Left renal cortex interstitium (tissue), 4 donors: ENCODE measurements at regions not wholly inside any gene's neighbourhood (a gene's known extent, or its start where the extent isn't known, plus 50 kb on each side); places are given as distances from the start of the nearest gene placed in this dataset.

Experiments
- DNase-seq, 4 donors: peaks; one replicate each; pipeline ENCODE4 v3.0.0-alpha.2; 2013; ENCODE audit warnings: low read depth in 4 of 4, low spot score in 2 of 4, missing footprints in 1 of 4

DNA sequence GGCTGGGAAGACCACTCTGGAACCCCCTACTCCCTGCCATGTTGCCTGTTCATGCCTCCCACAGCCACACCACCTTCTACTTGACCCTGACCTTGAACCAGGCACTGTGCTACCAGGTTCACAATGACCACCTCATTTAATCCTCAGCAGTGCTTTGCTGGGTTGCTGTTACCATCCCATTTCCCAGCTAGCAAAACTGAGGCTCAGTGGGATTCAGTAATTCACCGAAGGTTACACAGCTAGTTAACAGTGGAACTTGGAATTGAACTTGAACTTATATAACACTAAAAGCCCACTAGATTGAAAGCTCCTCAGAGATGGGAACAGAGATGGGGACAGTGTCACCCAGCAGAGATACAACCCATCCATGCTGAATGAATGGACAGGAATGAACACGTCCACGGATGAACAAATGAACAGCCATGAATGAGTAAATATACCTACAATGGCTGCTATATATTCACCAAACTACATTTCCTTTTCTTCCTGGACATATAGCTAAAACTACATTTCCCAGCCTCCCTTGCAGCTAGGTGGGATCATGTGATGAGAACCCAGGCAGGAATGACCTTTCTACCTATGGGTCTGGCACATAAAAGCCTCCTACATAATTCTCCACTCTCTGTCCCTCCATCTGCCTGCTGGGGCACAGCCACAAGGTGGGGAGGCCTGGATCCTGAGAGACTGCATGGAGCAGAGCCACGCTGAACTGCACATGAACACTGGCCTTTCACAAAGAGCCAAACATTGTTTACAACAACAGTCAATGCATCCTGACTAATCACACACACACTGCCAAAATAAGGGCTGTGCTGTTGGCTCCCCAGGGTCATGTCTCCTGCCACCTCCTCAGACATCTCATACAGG is 94.8 kb downstream of the RMI2 start:
- no peak for DNase-seq

DNA sequence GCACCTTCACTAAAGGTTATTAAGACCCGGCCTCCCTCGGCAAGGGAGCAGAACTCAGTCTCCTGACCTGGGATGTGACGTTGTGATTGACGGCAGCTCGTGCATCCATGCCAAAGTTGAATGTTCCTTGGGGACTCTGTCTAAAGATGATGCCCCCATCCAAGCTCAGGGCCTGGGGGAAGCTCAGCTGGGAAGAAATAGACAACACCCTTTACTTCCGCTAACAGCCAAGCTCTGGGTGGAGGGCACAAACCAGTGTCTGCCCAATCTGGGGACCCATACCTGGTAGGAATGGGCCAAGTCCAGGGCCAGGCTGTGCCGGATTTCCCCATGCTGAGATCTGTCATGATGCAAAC is 95.4 kb downstream of the RMI2 start:
- DNase-seq: no peak

DNA sequence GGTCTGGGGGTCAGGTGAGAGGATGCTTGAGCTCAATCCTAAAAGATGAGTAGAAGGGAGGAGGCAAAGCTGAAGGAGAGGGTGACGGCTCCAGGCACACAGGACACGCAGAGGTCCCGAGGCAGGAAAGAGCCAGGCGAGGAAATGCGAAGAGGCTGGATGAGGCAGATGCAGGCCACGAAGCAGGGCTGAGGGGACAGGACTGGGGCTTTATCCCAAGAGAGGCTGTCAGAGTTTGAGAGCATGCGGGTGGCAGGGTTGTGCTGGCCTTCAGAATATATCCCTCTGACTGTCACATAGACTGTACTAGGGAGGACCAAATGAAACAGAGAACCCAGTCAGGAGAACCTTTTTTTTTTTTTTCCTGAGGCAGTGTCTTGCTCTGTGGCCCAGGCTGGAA is 100.2 kb downstream of the RMI2 start:
- DNase-seq: no peak

DNA sequence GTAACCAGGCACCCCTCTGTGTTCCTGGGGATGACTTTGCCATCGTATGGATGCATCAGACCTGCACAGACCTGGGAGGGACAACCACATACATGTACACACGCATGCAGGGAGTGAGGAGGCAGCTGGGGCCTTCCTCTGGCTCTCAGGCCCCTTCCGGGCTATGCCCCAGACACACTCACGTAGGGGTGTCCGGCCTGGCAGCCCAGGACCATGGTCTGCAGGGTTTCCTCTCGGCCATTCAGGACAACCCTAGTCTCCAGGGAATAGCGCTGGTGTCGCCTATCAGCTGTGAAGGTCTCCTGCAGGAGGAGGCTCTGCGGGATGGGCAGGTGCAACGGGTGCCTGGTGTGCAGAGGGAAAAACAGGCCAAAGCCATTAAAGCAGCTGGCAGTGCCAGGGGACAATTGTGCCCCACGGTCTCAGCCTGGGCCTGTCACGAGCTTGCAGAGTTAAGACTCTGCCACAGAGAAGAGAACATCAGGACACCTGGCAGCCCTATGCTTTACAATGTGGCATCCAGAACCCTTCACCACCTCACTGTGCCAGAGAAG is 101.4 kb downstream of the RMI2 start:
- DNase-seq: no peak

DNA sequence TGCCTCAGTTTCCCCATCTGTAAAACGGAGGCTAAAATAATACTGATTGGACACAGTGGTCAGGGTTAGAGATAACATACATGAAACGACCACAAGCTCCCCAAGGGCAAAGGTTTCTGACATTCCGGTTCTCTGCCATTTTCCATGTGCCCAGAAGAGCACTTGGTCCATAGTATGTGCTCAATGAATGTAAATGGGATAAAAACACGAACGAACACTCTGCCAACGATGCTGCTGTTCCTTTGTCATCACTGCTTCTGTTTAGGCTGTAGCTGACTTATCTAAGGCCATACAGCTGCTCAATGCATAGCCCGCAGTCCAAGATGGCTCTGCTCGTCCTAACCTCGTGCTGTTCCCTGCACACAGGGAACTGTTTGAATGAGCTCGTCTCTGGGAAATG is 102.0 kb downstream of the RMI2 start:
- no peak for DNase-seq

DNA sequence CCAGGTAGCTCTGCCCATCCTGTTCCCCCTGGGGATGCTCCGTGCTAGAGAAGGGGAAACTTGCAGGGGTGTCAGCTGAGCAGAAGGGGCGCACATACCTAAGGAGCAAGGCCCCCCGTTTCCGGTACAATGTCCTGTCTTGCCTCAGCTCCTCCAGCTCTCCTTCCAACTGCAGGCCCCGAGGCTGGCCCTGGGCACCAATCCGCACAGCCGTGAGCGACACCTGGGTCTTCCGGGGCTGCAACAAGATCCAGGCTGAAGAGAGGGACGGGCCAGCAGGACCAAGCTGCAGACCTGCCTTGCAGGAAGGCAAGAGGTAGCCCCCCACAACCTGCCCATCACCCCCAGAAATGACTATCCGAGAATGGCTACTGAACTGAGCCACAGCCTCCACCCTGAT is 102.6 kb downstream of the RMI2 start:
- DNase-seq: no peak

DNA sequence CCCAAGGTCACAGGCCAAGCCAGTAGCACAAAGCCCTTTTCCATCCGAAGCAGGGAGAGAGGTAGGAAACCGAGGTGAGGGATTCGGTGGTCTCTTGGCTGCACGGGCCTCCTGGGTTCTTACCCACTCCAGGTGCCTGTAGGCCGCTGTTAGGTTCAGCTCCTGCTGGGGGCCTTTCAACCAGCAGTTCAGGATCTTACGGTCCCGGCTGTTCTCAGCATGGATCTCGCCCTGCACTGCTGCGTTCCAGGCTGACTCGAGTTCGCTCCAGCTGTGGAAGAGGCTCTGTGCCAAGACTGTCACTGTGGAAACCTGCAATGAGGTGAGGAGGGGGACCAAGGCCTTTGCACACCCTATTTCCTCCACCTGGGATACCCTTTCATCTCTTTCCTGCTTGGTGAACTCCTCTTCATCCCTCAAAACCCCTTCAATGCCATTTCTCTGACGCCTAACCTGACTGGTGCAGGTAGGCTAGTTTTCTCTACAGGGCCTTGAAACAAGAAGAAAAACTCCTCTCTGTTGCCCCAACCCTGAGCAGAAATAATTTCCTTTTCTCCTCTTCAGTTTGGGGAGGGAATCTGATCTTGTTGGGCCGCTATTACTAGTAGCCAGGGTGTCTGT is 103.6 kb downstream of the RMI2 start:
- no peak for DNase-seq

DNA sequence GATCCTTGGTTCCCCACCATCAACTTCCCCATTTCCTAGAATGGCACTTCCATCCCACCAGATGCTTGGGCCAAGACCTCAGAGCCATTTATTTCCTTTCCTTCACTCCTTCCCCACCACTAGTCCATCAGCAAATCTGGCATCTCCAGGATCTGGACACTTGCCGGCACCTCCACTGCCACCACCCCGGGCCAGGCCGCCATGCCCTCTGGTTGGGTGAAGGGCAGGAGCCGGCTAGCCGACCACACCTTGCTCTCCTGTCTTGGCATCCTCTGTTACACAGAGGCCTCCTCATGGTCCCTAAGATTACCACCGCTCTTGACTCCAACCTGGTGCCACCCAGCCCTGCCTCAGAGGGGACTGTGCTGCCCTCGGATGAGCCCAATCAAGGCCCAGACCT is 104.5 kb downstream of the RMI2 start:
- DNase-seq: no peak

DNA sequence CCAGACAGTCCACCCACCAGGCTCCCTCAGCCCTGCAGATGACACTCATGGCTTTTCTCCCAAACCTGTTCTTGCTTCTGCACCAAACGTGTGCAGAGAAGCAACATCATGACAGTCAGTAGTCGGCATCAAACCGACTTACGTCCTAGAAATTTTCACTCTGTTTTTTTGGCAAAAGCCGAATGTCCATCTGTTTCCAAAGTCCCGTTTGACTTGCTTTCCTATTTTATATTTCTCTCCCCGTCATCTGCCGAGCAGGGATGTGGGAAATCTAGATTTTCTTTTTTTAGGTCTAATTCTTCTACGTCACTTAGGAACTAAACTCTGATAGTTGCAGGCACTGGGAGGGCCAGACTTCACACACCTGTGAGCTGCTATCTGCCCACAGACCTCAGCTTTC is 104.9 kb downstream of the RMI2 start:
- DNase-seq: no peak

DNA sequence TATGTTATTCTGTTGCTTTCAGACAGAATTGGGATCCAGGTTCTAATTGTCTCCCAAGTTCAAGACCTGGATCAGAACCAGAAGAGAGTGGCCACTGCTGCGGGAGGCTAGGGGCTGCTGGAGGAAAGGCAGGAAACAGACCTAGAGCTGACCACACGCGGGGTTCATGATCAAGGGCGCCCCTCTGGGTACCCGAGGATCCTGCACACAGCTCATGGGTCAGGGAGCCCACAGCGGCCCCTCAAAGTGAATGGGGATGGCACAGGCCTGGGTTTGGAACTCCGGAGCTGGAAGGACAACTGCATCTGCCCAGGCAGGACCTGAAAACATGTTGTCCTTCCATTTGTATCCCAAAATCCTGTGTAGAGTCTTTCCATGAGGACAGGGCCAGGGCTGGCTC is 107.0 kb downstream of the RMI2 start:
- DNase-seq: no peak

DNA sequence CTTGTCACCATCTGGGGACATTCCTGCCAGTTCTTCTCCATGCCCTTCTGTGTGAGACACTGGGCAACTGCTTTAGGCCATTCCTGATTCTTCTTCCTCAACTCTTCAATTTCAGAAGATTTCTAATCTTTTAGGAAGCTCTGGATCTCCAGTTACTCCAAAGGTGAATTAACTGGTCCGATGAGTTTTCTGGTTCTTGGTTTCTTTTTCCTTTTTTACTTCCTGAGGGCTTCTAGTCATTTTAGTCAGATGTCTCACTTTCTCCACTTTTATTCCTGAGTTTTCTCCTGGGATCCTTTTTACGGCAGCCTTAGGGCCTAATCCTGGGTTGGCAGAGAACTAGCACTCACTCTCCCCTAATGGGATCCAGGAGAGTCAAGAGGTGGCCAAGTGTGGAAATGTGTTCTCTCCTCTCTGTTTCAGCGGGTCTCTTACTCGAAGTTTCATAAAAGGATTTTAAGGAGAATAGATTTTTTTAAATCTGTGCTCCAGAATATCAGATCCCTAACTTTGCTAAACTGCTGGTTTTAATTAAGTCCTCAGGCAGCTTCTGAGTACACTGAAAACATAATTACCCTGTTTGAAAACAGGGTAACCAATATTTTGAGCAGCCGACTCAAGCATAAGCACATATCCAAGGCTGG is 107.6 kb downstream of the RMI2 start:
- no peak for DNase-seq

DNA sequence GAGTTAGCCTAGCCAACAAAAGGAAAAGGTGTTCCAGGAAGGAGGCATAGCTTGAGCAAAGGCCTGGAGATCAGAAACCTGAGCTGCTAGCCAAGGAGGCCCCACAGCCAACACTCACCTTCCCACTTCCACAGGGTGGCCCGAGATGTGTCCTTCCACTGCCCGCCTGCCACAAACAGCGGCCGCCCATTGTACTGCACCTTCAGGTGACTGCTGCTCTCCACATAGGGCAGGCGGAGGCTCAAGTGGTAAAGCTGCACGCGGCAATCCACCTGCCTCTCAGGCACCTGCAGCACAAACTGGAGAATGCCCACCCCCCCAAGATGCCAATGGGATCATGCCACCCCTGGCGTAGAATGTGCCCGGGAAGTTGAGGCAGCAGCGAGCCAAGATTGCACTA is 111.5 kb downstream of the RMI2 start:
- DNase-seq: no peak

DNA sequence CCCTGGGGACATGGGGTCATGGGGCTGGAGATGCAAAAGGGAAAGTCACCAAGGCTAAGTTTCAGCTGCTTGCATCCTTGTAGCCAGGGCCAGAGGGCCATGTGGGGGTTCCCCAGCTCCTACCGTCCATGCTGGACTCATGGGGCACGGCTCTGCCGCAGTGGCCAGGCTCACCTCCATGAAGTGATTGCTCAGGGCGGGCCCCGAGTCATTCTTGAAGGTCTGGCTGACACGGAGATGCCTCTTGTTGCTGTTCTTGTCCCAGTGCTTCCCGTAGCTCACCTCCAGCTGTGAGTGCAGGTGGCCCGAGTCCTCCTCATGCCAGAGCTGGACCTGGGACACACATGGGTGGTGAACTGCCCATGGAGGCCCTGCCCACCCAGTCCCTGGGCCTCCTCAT is 114.5 kb downstream of the RMI2 start:
- DNase-seq: no peak

DNA sequence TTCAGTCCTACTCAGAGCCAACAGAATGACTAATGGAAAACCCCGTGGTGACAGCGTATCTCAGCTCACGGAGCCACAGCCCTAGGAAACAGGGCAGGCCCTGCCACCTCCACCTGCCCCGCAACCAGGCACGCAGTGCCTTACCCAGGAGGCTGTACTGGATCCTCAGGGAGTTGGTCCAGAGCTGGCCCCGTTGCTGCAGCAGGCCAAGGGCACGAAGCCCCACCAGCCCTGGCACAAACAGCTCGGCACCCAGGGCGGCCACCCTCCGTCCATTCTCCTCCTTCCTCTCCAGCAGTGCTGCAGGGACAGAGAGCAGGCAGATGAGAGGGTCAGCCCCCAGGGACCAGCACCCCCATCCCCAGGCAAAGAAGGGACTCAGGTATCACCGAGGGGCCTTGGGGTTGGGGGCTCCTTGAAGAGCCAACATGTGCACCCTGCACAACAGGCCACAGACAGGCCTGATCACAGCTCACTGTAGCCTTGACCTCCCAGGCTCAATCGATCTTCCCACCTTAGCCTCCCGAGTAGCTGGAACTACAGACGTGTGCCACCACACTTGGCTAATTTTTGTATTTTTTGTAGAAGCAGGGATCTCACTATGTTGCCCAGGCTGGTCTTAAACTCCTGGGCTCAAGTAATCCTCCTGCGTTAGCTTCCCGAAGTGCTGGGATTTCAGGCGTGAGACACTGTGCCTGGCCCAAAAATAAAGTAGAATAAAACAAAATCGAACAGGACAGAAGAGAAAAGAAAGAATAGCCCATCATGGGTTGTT is 115.7 kb downstream of the RMI2 start:
- no peak for DNase-seq

DNA sequence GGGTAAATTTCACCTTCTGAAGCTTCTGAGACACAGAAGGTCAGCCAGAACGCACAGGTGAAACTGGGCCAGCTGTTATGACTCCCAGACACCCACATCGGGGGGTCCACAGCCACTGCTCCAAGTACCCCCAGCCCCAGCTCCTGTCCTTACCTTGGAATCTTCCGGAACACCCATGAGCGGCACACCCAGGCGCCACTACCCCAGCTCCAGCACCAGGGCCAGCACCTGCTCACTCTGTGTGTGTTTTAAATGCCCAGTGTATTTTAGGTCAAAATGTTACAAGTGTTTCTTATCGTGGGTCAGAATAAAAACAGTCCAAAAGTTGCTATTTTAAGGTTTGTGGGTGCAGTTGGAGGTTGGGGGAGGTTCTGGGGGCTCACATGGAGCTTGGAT is 116.3 kb downstream of the RMI2 start:
- DNase-seq: no peak

DNA sequence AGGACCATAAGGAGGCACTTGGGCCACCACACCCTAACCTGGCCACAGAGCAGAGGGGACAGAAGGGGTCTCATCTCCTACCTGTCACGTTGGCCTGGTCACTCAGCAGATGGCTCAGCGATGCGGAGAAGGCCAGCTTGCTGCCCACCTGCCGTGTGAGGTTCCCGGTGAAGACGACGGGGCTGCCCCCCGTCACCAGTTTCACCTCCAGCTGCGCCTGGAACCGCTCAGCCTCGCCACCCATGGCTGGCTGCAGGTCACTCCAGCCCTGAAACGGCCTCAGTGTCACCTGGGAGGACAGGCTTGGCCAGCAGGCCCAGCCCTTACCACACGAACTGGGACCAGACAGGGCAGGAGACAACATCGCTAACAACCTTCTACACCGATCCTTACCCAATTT is 116.8 kb downstream of the RMI2 start:
- no peak for DNase-seq

DNA sequence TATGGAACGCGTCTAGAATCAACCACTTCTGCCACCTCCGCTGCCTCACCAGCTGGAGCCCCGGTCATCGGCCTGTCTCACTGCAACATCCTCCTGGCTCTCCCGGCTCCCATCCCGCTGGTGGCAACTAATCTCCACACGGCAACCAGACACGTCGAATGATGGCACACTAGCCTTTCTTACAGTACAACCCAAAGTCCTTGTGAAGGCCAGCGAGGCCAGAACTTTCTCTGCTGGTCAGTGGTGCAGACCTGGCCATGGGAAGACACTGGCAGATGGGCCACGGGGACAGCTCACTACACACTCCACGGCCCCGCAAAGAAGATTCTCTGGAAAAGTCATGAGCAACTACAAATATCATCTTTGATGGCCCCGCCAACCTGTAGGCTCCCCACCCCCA is 117.6 kb downstream of the RMI2 start:
- DNase-seq: no peak

DNA sequence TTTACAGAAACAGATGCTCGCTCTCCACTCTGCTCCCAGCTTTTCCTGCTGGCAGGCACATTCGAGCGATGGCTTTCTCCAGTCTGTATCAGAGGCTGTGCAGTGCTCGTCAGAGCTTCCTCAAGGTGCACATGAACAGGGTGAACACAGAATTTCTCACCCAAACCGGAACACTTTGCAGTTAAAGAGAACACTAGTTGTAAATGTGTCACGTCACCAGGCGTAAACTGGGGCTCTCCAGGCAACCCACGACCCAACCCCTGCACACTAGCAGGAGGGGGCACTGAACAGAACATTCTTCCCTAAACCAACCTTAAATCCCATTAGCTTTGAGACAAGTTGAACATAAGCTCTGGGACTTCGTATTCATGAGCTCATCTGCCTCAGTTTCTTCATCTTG is 119.0 kb downstream of the RMI2 start:
- no peak for DNase-seq

DNA sequence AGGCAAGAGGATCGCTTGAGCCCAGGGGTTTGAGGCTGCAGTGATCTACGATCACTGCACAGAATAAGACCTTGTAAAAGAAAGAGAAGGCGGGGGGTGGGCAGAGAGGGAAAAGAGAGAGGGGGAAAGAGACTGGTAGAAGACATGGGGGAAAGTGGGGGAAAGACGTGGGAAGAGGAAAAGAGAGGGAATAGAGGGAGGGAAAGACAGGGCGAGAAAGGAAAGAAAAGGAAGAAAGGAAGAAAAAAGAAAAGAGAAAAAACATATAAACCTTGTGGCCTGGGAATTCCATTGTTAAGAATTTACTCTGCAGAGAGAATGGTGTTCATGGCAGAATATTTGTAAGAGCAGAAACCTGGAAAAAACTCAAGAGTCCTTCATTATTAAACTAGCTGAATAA is 120.4 kb downstream of the RMI2 start:
- no peak for DNase-seq

DNA sequence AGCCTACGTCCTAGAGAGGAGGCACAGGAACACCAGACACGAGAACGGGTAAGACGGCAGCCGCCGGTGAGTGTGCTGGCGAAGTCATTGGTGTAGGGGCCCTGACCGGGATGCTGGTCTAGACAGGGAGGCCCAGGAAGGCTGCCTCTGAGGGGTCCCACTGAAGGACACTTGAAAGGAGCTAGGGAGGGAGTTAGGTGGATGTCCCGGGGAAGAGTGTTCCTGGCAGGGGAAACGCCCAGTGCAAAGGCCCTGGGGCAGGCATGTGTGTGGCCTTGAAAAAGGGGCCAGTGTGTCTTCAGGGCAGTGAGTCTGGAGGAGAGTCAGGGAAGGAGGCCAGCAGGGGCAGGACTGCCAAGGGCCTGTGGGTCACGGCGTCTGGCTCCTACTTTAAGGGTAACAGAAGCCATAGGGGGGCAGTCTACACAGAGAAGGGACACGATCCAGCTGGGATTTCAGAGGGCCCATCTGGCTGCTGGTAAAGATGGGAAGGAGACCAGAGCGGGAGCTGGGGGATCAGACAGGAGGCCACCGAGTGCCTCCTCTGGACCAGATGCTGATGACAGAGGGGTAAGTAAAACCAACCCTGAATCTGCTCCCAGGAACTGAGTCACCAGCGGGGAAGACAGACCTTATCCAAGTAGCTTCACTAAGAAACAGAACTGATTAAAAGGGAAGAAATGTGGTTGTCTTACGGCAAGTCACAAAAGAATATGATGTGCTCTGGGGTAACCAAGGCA is 115.9 kb downstream of the LITAF start:
- DNase-seq: no peak
